Hippocampal formation (tissue), 2 donors: ENCODE measurements at regions not wholly inside any gene's neighbourhood (a gene's known extent, or its start where the extent isn't known, plus 50 kb on each side); places are given as distances from the start of the nearest gene placed in this dataset.

Experiments
- DNase-seq, 2 donors: peaks; one replicate each; lab custom pipeline; 2025; lab: John Stamatoyannopoulos, UW

GRCh38 chr3:117660941-117661817, 951.6 kb downstream of the TUSC7 start:
- no peak for DNase-seq

GRCh38 chr3:117661818-117662095, 952.2 kb downstream of the TUSC7 start:
- DNase-seq, result no peak

GRCh38 chr3:117665296-117665695, 955.7 kb downstream of the TUSC7 start:
- no peak for DNase-seq

GRCh38 chr3:117666325-117666724, 956.7 kb downstream of the TUSC7 start:
- no peak for DNase-seq

- no peak for DNase-seq
Measured at GRCh38 chr3:117666812-117667211, 957.2 kb downstream of the TUSC7 start.

- no peak for DNase-seq
Measured at GRCh38 chr3:117669774-117670173, 960.2 kb downstream of the TUSC7 start.

- DNase-seq, result no peak
Measured at GRCh38 chr3:117671722-117672318, 962.2 kb downstream of the TUSC7 start.

GRCh38 chr3:117674321-117674720, 964.7 kb downstream of the TUSC7 start:
- DNase-seq, result no peak

GRCh38 chr3:117681619-117682018, 972.0 kb downstream of the TUSC7 start:
- DNase-seq, result no peak

- DNase-seq, result no peak
Measured at GRCh38 chr3:117687096-117687495, 977.5 kb downstream of the TUSC7 start.

GRCh38 chr3:117688583-117688982, 979.0 kb downstream of the TUSC7 start:
- no peak for DNase-seq

- DNase-seq, result no peak
Measured at GRCh38 chr3:117691526-117691925, 981.9 kb downstream of the TUSC7 start.

- no peak for DNase-seq
Measured at GRCh38 chr3:117692416-117692995, 982.9 kb downstream of the TUSC7 start.

GRCh38 chr3:117695321-117695720, 985.7 kb downstream of the TUSC7 start:
- DNase-seq, result no peak

- no peak for DNase-seq
Measured at GRCh38 chr3:117695871-117696645, 986.5 kb downstream of the TUSC7 start.

GRCh38 chr3:117696851-117697407, 987.4 kb downstream of the TUSC7 start:
- no peak for DNase-seq

GRCh38 chr3:117699058-117699457, 989.5 kb downstream of the TUSC7 start:
- no peak for DNase-seq

- no peak for DNase-seq
Measured at GRCh38 chr3:117700573-117701360, 991.2 kb downstream of the TUSC7 start.

GRCh38 chr3:117705011-117705410, 995.4 kb downstream of the TUSC7 start:
- no peak for DNase-seq

GRCh38 chr3:117706037-117706436, 996.5 kb downstream of the TUSC7 start:
- no peak for DNase-seq

GRCh38 chr3:117706756-117707155, 997.2 kb downstream of the TUSC7 start:
- no peak for DNase-seq
